Heart left ventricle (tissue), 13 donors: ENCODE measurements at regions not wholly inside any gene's neighbourhood (a gene's known extent, or its start where the extent isn't known, plus 50 kb on each side); places are given as distances from the start of the nearest gene placed in this dataset.

Source experiments
- CTCF ChIP-seq, 12 donors: fragments of 200-600 bp; sonication (generic) in 4 of 12; IDR thresholded peaks; one replicate each; pipeline versions ENCODE4 v1.5.0 to v1.8.0; 2018 to 2022; ENCODE audit warnings: antibody characterized with exemption in 12 of 12, mild to moderate bottlenecking in 5 of 12
- POLR2A ChIP-seq, 2 donors: fragments of 450-650 bp; IDR thresholded peaks; one replicate each; pipeline ENCODE4 v1.6.1; 2017; ENCODE audit warnings: antibody characterized with exemption in 2 of 2, mild to moderate bottlenecking in 2 of 2, moderate library complexity in 2 of 2
- donor health status: ischemic (EF 13 %, LVEDD 7.1; RV severe dilation, severe dysfunction).
- donor health status: DM: no; HTN: yes; CAD: no.
- donor health status: DM: no; HTN: no; CAD: no.
- donor health status: ischemic (EF 25% LVEDD 6.9; RV normal size, moderate dysfunction).
- donor health status: ischemic (EF 25% LVEDD 5.7; RV mildly dilated, moderate dysfunction).
- donor health status: ischemic (EF 35%, LVEDD 5.7; RV mildly dilated, moderate dysfunction).
- donor health status: nonischemic (EF 11% LVEDD 7.7; RV severe dilation, severe dysfunction).
- donor health status: DM: yes; HTN: yes; CAD: no.
- donor health status: PGD.
- donor health status: ischemic (EF 29% LVEDD 5.4; RV normal size, mild dysfunction).
- donor health status: nonischemic (EF 23%, LVEDD 6.1; RV moderate dilation, normal function).

GRCh38 chr3:117977504-117978228 is 1057.0 kb downstream of the IGSF11 start:
- no peak for TF ChIP-seq POLR2A (IDR thresholded peaks at IDR 0.05)
- TF ChIP-seq CTCF (IDR thresholded peaks at IDR 0.05) = no peak
